Keratinocyte (primary cell): ENCODE measurements at regions not wholly inside any gene's neighbourhood (a gene's known extent, or its start where the extent isn't known, plus 50 kb on each side); places are given as distances from the start of the nearest gene placed in this dataset.

ENCODE experiments used
- DNase-seq: peaks from one replicate; pipeline ENCODE4 v3.0.0-alpha.2; 2011; ENCODE audit warnings: low read depth, missing footprints, low spot score
- FAIRE-seq: peaks from 2 replicates; lab custom pipeline; 2011; peaks lifted over from hg19 to GRCh38; lab: Jason Lieb, UNC
- H2AFZ ChIP-seq: 2 replicates; pipeline ENCODE4 v1.6.0; 2012; ENCODE audit warnings: low read length, control low read depth, inconsistent platforms; ENCODE audit not compliant: control insufficient read depth
- H3K27ac ChIP-seq: 2 replicates; pipeline ENCODE4 v1.5.1; 2011; ENCODE audit warnings: low read length; ENCODE audit not compliant: control insufficient read depth, insufficient read depth
- H3K27me3 ChIP-seq: 3 replicates; pipeline ENCODE4 v1.6.0; 2011; ENCODE audit warnings: low read length; ENCODE audit not compliant: control insufficient read depth, insufficient read depth; ENCODE audit errors: extremely low read depth
- H3K36me3 ChIP-seq, 2 experiments: 2 replicates in 1 of 2; 3 replicates in 1 of 2; pipeline ENCODE4 v1.5.1; 2011; ENCODE audit warnings: low read length in 2 of 2, mild to moderate bottlenecking in 1 of 2; ENCODE audit not compliant: control insufficient read depth in 2 of 2, insufficient read depth in 2 of 2; ENCODE audit errors: extremely low read depth in 1 of 2
- H3K4me1 ChIP-seq: 3 replicates; pipeline ENCODE4 v1.5.1; 2011; ENCODE audit warnings: low read length; ENCODE audit not compliant: control insufficient read depth, insufficient read depth; ENCODE audit errors: extremely low read depth
- H3K4me2 ChIP-seq: 3 replicates; pipeline ENCODE4 v1.6.0; 2011; ENCODE audit warnings: low read depth, low read length; ENCODE audit not compliant: control insufficient read depth, insufficient read depth; ENCODE audit errors: extremely low read depth
- H3K4me3 ChIP-seq, 3 experiments: fragments of 200-600 bp in 1 of 3; sonication (generic) in 1 of 3; 2 replicates in 2 of 3; 3 replicates in 1 of 3; pipeline ENCODE4 v1.5.1; 2011 to 2016; ENCODE audit warnings: low read length in 3 of 3, mild to moderate bottlenecking in 3 of 3, control low read depth in 2 of 3, inconsistent platforms in 1 of 3, low read depth in 1 of 3, mixed read lengths in 1 of 3, mixed run types in 1 of 3, moderate library complexity in 1 of 3; ENCODE audit not compliant: control insufficient read depth in 2 of 3, insufficient read depth in 2 of 3; ENCODE audit errors: extremely low read depth in 1 of 3
- H3K79me2 ChIP-seq: 2 replicates; pipeline ENCODE4 v1.6.0; 2012; ENCODE audit warnings: low read length; ENCODE audit not compliant: control insufficient read depth, insufficient read depth
- H3K9ac ChIP-seq: 3 replicates; pipeline ENCODE4 v1.6.0; 2011; ENCODE audit warnings: low read length; ENCODE audit not compliant: control insufficient read depth, insufficient read depth; ENCODE audit errors: extremely low read depth
- H3K9me1 ChIP-seq: 3 replicates; pipeline ENCODE4 v1.6.0; 2011; ENCODE audit warnings: low read length; ENCODE audit not compliant: control insufficient read depth, insufficient read depth; ENCODE audit errors: extremely low read depth
- H3K9me3 ChIP-seq: 2 replicates; pipeline ENCODE4 v1.5.1; 2012; ENCODE audit warnings: low read depth, low read length; ENCODE audit not compliant: control insufficient read depth
- H4K20me1 ChIP-seq: 3 replicates; pipeline ENCODE4 v1.6.0; 2011; ENCODE audit warnings: low read length; ENCODE audit not compliant: control insufficient read depth, insufficient read depth; ENCODE audit errors: extremely low read depth
- EZH2 ChIP-seq: IDR thresholded peaks from one replicate; pipeline ENCODE4 v1.6.1; 2012; ENCODE audit warnings: inconsistent platforms, mild to moderate bottlenecking, low read length, moderate library complexity
- dilution Hi-C: fragments of 300-500 bp; cut with MboI; formaldehyde crosslinking; loops from one replicate; pipeline ENCODE4 v1.7.0; 2020; ENCODE audit warnings: low sequenced_read_pairs; ENCODE audit not compliant: extremely low pct_ligation_motif_present
- TF ChIP-seq, protein P1 (sequence below), 3 experiments: IDR thresholded peaks in 1 of 3; conservative IDR thresholded peaks in 1 of 3; optimal IDR thresholded peaks in 1 of 3; 2 replicates in 2 of 3; 3 replicates in 1 of 3; pipeline versions ENCODE3 to v1.5.1; 2011; ENCODE audit warnings: low read length in 3 of 3, mild to moderate bottlenecking in 3 of 3, moderate library complexity in 2 of 3, control low read depth in 1 of 3, inconsistent platforms in 1 of 3; ENCODE audit not compliant: insufficient read depth in 2 of 3; ENCODE audit errors: extremely low read depth in 1 of 3

- no peak overlapping the region for H2AFZ ChIP-seq
- no peak overlapping the region for H3K27ac ChIP-seq
- no peak overlapping the region for H3K4me2 ChIP-seq
- no peak overlapping the region for H3K9ac ChIP-seq
- no peak for DNase-seq
- no peak for FAIRE-seq
- H4K20me1 ChIP-seq, result no peaks in the 10 kb centered on the region
- H3K27me3 ChIP-seq, result no peaks in the 10 kb centered on the region
- no peak overlapping the region for H3K4me3 ChIP-seq
- TF ChIP-seq, protein P1, sequence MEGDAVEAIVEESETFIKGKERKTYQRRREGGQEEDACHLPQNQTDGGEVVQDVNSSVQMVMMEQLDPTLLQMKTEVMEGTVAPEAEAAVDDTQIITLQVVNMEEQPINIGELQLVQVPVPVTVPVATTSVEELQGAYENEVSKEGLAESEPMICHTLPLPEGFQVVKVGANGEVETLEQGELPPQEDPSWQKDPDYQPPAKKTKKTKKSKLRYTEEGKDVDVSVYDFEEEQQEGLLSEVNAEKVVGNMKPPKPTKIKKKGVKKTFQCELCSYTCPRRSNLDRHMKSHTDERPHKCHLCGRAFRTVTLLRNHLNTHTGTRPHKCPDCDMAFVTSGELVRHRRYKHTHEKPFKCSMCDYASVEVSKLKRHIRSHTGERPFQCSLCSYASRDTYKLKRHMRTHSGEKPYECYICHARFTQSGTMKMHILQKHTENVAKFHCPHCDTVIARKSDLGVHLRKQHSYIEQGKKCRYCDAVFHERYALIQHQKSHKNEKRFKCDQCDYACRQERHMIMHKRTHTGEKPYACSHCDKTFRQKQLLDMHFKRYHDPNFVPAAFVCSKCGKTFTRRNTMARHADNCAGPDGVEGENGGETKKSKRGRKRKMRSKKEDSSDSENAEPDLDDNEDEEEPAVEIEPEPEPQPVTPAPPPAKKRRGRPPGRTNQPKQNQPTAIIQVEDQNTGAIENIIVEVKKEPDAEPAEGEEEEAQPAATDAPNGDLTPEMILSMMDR (optimal IDR thresholded peaks at IDR 0.05 in 1 of 3, IDR thresholded peaks at IDR 0.05 in 1 of 3, conservative IDR thresholded peaks at IDR 0.05 in 1 of 3; ENCODE audit: extremely low read depth in 1 of 3, insufficient read depth in 2 of 3, low read length in 3 of 3), result no peak
- no peak for TF ChIP-seq EZH2
- H3K36me3 ChIP-seq, result no peaks in the 10 kb centered on the region
- no peaks in the 10 kb centered on the region for H3K79me2 ChIP-seq
- dilution Hi-C loops, result no loop called here
- H3K4me1 ChIP-seq, result no peaks in the 10 kb centered on the region
- no peaks in the 10 kb centered on the region for H3K9me3 ChIP-seq
- no peaks in the 10 kb centered on the region for H3K9me1 ChIP-seq
Observed at GRCh38 chr10:94276140-94276539, 86.6 kb downstream of the NOC3L start.

- FAIRE-seq (no peak), DNase-seq (no peak)
- no peaks in the 10 kb centered on the region for H3K9me3 ChIP-seq
- no peaks in the 10 kb centered on the region for H3K9me1 ChIP-seq
- no peak overlapping the region for H3K27ac ChIP-seq
- no peaks in the 10 kb centered on the region for H4K20me1 ChIP-seq
- no peak overlapping the region for H3K9ac ChIP-seq
- H2AFZ ChIP-seq, result no peak overlapping the region
- H3K4me2 ChIP-seq, result no peak overlapping the region
- no peaks in the 10 kb centered on the region for H3K27me3 ChIP-seq
- H3K4me1 ChIP-seq, result no peaks in the 10 kb centered on the region
- H3K4me3 ChIP-seq, result no peak overlapping the region
- dilution Hi-C loops, result no loop called here
- no peaks in the 10 kb centered on the region for H3K36me3 ChIP-seq
- H3K79me2 ChIP-seq, result no peaks in the 10 kb centered on the region
- TF ChIP-seq EZH2, result no peak
- TF ChIP-seq, protein P1 (optimal IDR thresholded peaks at IDR 0.05 in 1 of 3, IDR thresholded peaks at IDR 0.05 in 1 of 3, conservative IDR thresholded peaks at IDR 0.05 in 1 of 3; ENCODE audit: extremely low read depth in 1 of 3, insufficient read depth in 2 of 3, low read length in 3 of 3), result no peak
Observed at GRCh38 chr10:94277450-94277849, 85.3 kb downstream of the NOC3L start.
